Esophagus squamous epithelium (tissue), 5 donors: ENCODE measurements at regions not wholly inside any gene's neighbourhood (a gene's known extent, or its start where the extent isn't known, plus 50 kb on each side); places are given as distances from the start of the nearest gene placed in this dataset.

Source experiments
- DNase-seq: peaks from one replicate; lab custom pipeline; 2025; lab: John Stamatoyannopoulos, UW
- H3K27ac ChIP-seq, 4 donors: fragments of 200-600 bp; sonication (generic); one replicate each; pipeline ENCODE4 v1.5.1; 2016 to 2019; ENCODE audit warnings: mild to moderate bottlenecking in 1 of 4
- H3K27me3 ChIP-seq, 4 donors: fragments of 200-600 bp; sonication (generic); 1 replicate in 3 of 4; 2 replicates in 1 of 4; pipeline versions ENCODE4 v1.5.1 to v1.6.0; 2017 to 2021; ENCODE audit warnings: antibody characterized with exemption in 1 of 4
- H3K36me3 ChIP-seq, 3 donors: fragments of 200-600 bp; sonication (generic); one replicate each; pipeline ENCODE4 v1.5.1; 2016 to 2019
- H3K4me1 ChIP-seq, 3 donors: fragments of 200-600 bp; sonication (generic); one replicate each; pipeline ENCODE4 v1.5.1; 2017 to 2019
- H3K4me3 ChIP-seq, 4 donors: fragments of 200-600 bp; sonication (generic); 1 replicate in 3 of 4; 2 replicates in 1 of 4; pipeline ENCODE4 v1.5.1; 2016 to 2019; ENCODE audit warnings: mild to moderate bottlenecking in 2 of 4, moderate library complexity in 1 of 4
- H3K9me3 ChIP-seq, 3 donors: fragments of 200-600 bp; sonication (generic); one replicate each; pipeline ENCODE4 v1.5.1; 2016 to 2019
- POLR2A ChIP-seq, 4 donors: fragments of 450-650 bp; IDR thresholded peaks; one replicate each; pipeline ENCODE4 v1.6.1; 2017; ENCODE audit warnings: antibody characterized with exemption in 4 of 4, mild to moderate bottlenecking in 4 of 4, moderate library complexity in 3 of 4
- WGBS, 2 donors: methylation state at CpG; one replicate each; pipeline ENCODE4 v1.1.5; 2018; 5-methylcytosine and 5-hydroxymethylcytosine counted together
- intact Hi-C: fragments of 100-400 bp; cut with DNase I; formaldehyde crosslinking; loops from one replicate; pipeline ENCODE4 v1.15.0; 2022
- TF ChIP-seq, protein P1 (sequence below), 6 experiments: fragments of 450-650 bp in 4 of 6; fragments of 200-600 bp in 2 of 6; sonication (generic) in 2 of 6; IDR thresholded peaks; one replicate each; pipeline ENCODE4 v1.5.1; 2016 to 2019; ENCODE audit warnings: antibody characterized with exemption in 6 of 6, mild to moderate bottlenecking in 4 of 6, moderate library complexity in 4 of 6
- donor health status: DM: yes; HTN: yes; CAD: no.

- no peak for DNase-seq
- no peaks in the 10 kb centered on the region for H3K27me3 ChIP-seq
- H3K4me3 ChIP-seq: no peak overlapping the region
- H3K4me1 ChIP-seq: no peaks in the 10 kb centered on the region
- no peaks in the 10 kb centered on the region for H3K9me3 ChIP-seq
- 55 to 58% methylated on average over 1 of the region's 1 CpG for WGBS, 2 donors
- intact Hi-C loops: no loop called here
- H3K27ac ChIP-seq: no peak overlapping the region
- H3K36me3 ChIP-seq: no peaks in the 10 kb centered on the region
- no peak for TF ChIP-seq POLR2A (IDR thresholded peaks at IDR 0.05)
- TF ChIP-seq, protein P1, sequence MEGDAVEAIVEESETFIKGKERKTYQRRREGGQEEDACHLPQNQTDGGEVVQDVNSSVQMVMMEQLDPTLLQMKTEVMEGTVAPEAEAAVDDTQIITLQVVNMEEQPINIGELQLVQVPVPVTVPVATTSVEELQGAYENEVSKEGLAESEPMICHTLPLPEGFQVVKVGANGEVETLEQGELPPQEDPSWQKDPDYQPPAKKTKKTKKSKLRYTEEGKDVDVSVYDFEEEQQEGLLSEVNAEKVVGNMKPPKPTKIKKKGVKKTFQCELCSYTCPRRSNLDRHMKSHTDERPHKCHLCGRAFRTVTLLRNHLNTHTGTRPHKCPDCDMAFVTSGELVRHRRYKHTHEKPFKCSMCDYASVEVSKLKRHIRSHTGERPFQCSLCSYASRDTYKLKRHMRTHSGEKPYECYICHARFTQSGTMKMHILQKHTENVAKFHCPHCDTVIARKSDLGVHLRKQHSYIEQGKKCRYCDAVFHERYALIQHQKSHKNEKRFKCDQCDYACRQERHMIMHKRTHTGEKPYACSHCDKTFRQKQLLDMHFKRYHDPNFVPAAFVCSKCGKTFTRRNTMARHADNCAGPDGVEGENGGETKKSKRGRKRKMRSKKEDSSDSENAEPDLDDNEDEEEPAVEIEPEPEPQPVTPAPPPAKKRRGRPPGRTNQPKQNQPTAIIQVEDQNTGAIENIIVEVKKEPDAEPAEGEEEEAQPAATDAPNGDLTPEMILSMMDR (IDR thresholded peaks at IDR 0.05): no peak
These were observed 1224.2 kb upstream of the SORCS1 start for GRCh38 chr10:108388706-108389105.

- Histone ChIP-seq H3K27ac (no peak overlapping the region), H3K4me1 (no peaks in the 10 kb centered on the region), H3K36me3 (no peaks in the 10 kb centered on the region), H3K4me3 (no peak overlapping the region), H3K27me3 (no peaks in the 10 kb centered on the region), H3K9me3 (no peaks in the 10 kb centered on the region)
- intact Hi-C loops: no loop called here
- DNase-seq: no peak
- TF ChIP-seq, protein P1 (IDR thresholded peaks at IDR 0.05): no peak
- no peak for TF ChIP-seq POLR2A (IDR thresholded peaks at IDR 0.05)
- 88% methylated on average over 1 to 2 of the region's 3 CpGs for WGBS, 2 donors
These were observed 1221.5 kb upstream of the SORCS1 start for GRCh38 chr10:108385963-108386362.

DNA sequence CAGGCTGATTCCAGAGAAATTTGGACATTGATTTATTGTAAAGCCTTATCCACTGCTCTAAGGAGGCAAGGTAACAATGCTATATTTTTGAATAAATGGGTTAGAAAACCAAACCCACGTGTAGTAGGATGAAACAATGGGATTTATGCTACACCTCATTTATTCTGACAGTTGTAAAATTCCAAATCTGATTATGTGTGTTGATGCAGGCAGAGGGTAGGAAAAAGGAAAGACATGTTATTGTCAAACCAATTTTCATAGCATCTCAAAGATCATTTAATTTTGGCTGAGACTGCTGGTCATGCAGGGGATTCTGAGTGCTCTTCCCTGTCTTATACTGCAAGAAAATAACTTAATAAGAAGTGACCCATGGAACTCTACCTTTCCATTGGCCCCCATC lies 1219.9 kb upstream of the SORCS1 start:
- TF ChIP-seq POLR2A (IDR thresholded peaks at IDR 0.05): no peak
- TF ChIP-seq, protein P1 (IDR thresholded peaks at IDR 0.05): no peak
- H3K27me3 ChIP-seq: no peaks in the 10 kb centered on the region
- no peaks in the 10 kb centered on the region for H3K4me1 ChIP-seq
- no peak for DNase-seq
- WGBS, 2 donors: 19 to 29% methylated on average over 1 of the region's 1 CpG
- H3K36me3 ChIP-seq: no peaks in the 10 kb centered on the region
- intact Hi-C loops: no loop called here
- no peaks in the 10 kb centered on the region for H3K9me3 ChIP-seq
- H3K4me3 ChIP-seq: no peak overlapping the region
- H3K27ac ChIP-seq: no peak overlapping the region

DNA sequence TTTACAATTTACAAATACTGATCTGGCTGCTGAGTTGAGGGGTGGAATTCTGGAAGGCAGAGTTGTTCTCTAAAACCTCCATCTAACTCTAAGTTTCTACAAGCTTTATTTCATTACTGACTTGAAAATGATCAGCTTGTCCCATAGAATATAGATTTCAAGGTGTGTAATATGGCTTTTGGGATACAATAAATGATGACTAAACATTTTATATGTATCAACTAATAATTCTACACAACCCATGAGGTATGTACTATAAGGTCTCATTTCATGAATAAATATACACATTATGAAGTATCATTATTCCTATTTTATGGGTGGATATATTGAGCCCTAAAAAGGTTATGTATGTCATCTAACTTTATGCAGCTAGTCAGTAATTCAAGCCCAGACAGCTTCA lies 1214.3 kb upstream of the SORCS1 start:
- H3K4me3 ChIP-seq: no peak overlapping the region

GRCh38 chr10:108375691-108376090 lies 1211.2 kb upstream of the SORCS1 start:
- no peak for DNase-seq
- H3K36me3 ChIP-seq: no peaks in the 10 kb centered on the region
- no peak overlapping the region for H3K4me3 ChIP-seq
- H3K4me1 ChIP-seq: no peaks in the 10 kb centered on the region
- no peaks in the 10 kb centered on the region for H3K27me3 ChIP-seq
- TF ChIP-seq, protein P1 (IDR thresholded peaks at IDR 0.05): no peak
- no peak for TF ChIP-seq POLR2A (IDR thresholded peaks at IDR 0.05)
- no peaks in the 10 kb centered on the region for H3K9me3 ChIP-seq
- intact Hi-C loops: no loop called here
- no peak overlapping the region for H3K27ac ChIP-seq

More for the DNA sequence above, 1214.3 kb upstream of the SORCS1 start:
- TF ChIP-seq POLR2A (IDR thresholded peaks at IDR 0.05): no peak
- TF ChIP-seq, protein P1 (IDR thresholded peaks at IDR 0.05): no peak
- no peaks in the 10 kb centered on the region for H3K4me1 ChIP-seq
- no peaks in the 10 kb centered on the region for H3K9me3 ChIP-seq
- H3K36me3 ChIP-seq: no peaks in the 10 kb centered on the region
- no peak for DNase-seq
- no peak overlapping the region for H3K27ac ChIP-seq
- intact Hi-C loops: no loop called here
- H3K27me3 ChIP-seq: no peaks in the 10 kb centered on the region
